Common myeloid progenitor, CD34-positive (primary cell): ENCODE measurements at regions not wholly inside any gene's neighbourhood (a gene's known extent, or its start where the extent isn't known, plus 50 kb on each side); places are given as distances from the start of the nearest gene placed in this dataset.

Source experiments
- CTCF ChIA-PET: fragments of 350-600 bp; sonication (Branson Sonifier 250); formaldehyde crosslinking; loops from one replicate; lab custom pipeline; 2021; ENCODE audit warnings: antibody characterized with exemption; lab: Charles Lee
- POLR2A ChIA-PET: fragments of 350-600 bp; sonication (Branson Sonifier 250); formaldehyde crosslinking; loops from one replicate; lab custom pipeline; 2021; ENCODE audit warnings: antibody characterized with exemption; lab: Charles Lee
- DNase-seq, 3 donors: peaks; one replicate each; pipeline versions ENCODE4 v3.0.0 to v3.0.0-alpha.2; 2013
- H3K27ac ChIP-seq, 2 experiments: 1 replicate in 1 of 2; 2 replicates in 1 of 2; pipeline ENCODE4 v1.7.0; 2013; ENCODE audit warnings: inconsistent platforms in 2 of 2, low read length in 2 of 2, mild to moderate bottlenecking in 2 of 2, low read depth in 1 of 2, moderate library complexity in 1 of 2; ENCODE audit not compliant: severe bottlenecking in 2 of 2, insufficient read depth in 1 of 2, poor library complexity in 1 of 2
- H3K27me3 ChIP-seq, 5 experiments: replicated peaks in 2 of 5; 1 replicate in 3 of 5; 2 replicates in 2 of 5; pipeline versions ENCODE4 v1.6.1 to v1.7.0; 2013; ENCODE audit warnings: low read length in 4 of 5, mild to moderate bottlenecking in 2 of 5, moderate library complexity in 2 of 5, inconsistent platforms in 1 of 5; ENCODE audit not compliant: insufficient read depth in 5 of 5, control insufficient read depth in 4 of 5
- H3K36me3 ChIP-seq, 4 experiments: 1 replicate in 2 of 4; 2 replicates in 2 of 4; pipeline versions ENCODE4 v1.6.1 to v1.7.0; 2013; ENCODE audit warnings: low read length in 3 of 4, control low read depth in 1 of 4, mild to moderate bottlenecking in 1 of 4; ENCODE audit not compliant: control insufficient read depth in 4 of 4, insufficient read depth in 4 of 4
- H3K4me1 ChIP-seq, 4 experiments: 1 replicate in 3 of 4; 2 replicates in 1 of 4; pipeline versions ENCODE4 v1.6.1 to v1.7.1; 2013; ENCODE audit warnings: low read length in 3 of 4, mild to moderate bottlenecking in 3 of 4, control low read depth in 1 of 4, inconsistent platforms in 1 of 4, moderate library complexity in 1 of 4; ENCODE audit not compliant: control insufficient read depth in 4 of 4, insufficient read depth in 4 of 4; ENCODE audit errors: control extremely low read depth in 1 of 4
- H3K4me3 ChIP-seq, 7 experiments: 1 replicate in 4 of 7; 2 replicates in 3 of 7; pipeline versions ENCODE4 v1.5.1 to v1.7.0; 2013; ENCODE audit warnings: mild to moderate bottlenecking in 7 of 7, low read length in 6 of 7, moderate library complexity in 6 of 7, inconsistent platforms in 2 of 7, low read depth in 2 of 7, control low read depth in 1 of 7; ENCODE audit not compliant: insufficient read depth in 4 of 7, control insufficient read depth in 1 of 7; ENCODE audit errors: extremely low read depth in 1 of 7
- H3K9me3 ChIP-seq, 5 experiments: 1 replicate in 4 of 5; 2 replicates in 1 of 5; pipeline versions ENCODE4 v1.6.1 to v1.7.1; 2013; ENCODE audit warnings: low read length in 4 of 5, mild to moderate bottlenecking in 2 of 5, inconsistent platforms in 1 of 5, low read depth in 1 of 5, moderate library complexity in 1 of 5; ENCODE audit not compliant: control insufficient read depth in 4 of 5, insufficient read depth in 2 of 5; ENCODE audit errors: control extremely low read depth in 1 of 5
- WGBS: methylation state at CpG from one replicate; pipeline ENCODE4 v1.1.5; 2013; ENCODE audit not compliant: insufficient coverage; 5-methylcytosine and 5-hydroxymethylcytosine counted together

GRCh38 chr6:128759901-128760300 lies 123.0 kb upstream of the LAMA2 start:
- H3K4me1 ChIP-seq, result no peaks in the 10 kb centered on the region
- no peak overlapping the region for H3K27ac ChIP-seq
- no peaks in the 10 kb centered on the region for H3K27me3 ChIP-seq
- 91% methylated on average over 3 of the region's 3 CpGs for WGBS
- H3K4me3 ChIP-seq, result no peak overlapping the region
- H3K36me3 ChIP-seq, result no peaks in the 10 kb centered on the region
- ChIA-PET POLR2A (no interaction called here), CTCF (no interaction called here)
- no peaks in the 10 kb centered on the region for H3K9me3 ChIP-seq
- no peak for DNase-seq

- ChIA-PET CTCF (no interaction called here), POLR2A (no interaction called here)
- Histone ChIP-seq H3K4me3 (no peak overlapping the region), H3K27ac (no peak overlapping the region), H3K36me3 (no peaks in the 10 kb centered on the region), H3K4me1 (no peaks in the 10 kb centered on the region), H3K27me3 (no peaks in the 10 kb centered on the region), H3K9me3 (no peaks in the 10 kb centered on the region)
- no peak for DNase-seq
These were observed 123.5 kb upstream of the LAMA2 start for GRCh38 chr6:128759447-128759846.

- Histone ChIP-seq H3K4me1 (no peaks in the 10 kb centered on the region), H3K36me3 (no peaks in the 10 kb centered on the region), H3K4me3 (no peak overlapping the region), H3K9me3 (no peaks in the 10 kb centered on the region), H3K27me3 (no peaks in the 10 kb centered on the region), H3K27ac (no peak overlapping the region)
- POLR2A ChIA-PET, result no interaction called here
- CTCF ChIA-PET, result no interaction called here
- no peak for DNase-seq
These were observed 125.0 kb upstream of the LAMA2 start for GRCh38 chr6:128757961-128758360.

GRCh38 chr6:128754658-128755256 lies 128.2 kb upstream of the LAMA2 start:
- Histone ChIP-seq H3K9me3 (no peaks in the 10 kb centered on the region), H3K4me3 (no peak overlapping the region), H3K27ac (no peak overlapping the region), H3K4me1 (no peaks in the 10 kb centered on the region), H3K36me3 (no peaks in the 10 kb centered on the region), H3K27me3 (no peaks in the 10 kb centered on the region)
- ChIA-PET CTCF (no interaction called here), POLR2A (no interaction called here)
- DNase-seq, result no peak
- WGBS, result 95% methylated on average over 3 of the region's 5 CpGs

GRCh38 chr6:128743974-128744765 lies 138.8 kb upstream of the LAMA2 start:
- POLR2A ChIA-PET, result no interaction called here
- H3K36me3 ChIP-seq, result no peaks in the 10 kb centered on the region
- no peaks in the 10 kb centered on the region for H3K9me3 ChIP-seq
- H3K4me3 ChIP-seq, result no peak overlapping the region
- CTCF ChIA-PET, result no interaction called here
- WGBS, result 88% methylated on average over 4 of the region's 5 CpGs
- no peaks in the 10 kb centered on the region for H3K27me3 ChIP-seq
- no peaks in the 10 kb centered on the region for H3K4me1 ChIP-seq
- DNase-seq, result no peak
- no peak overlapping the region for H3K27ac ChIP-seq

GRCh38 chr6:128742900-128743299 lies 140.0 kb upstream of the LAMA2 start:
- DNase-seq, result no peak
- Histone ChIP-seq H3K4me3 (no peak overlapping the region), H3K4me1 (no peaks in the 10 kb centered on the region), H3K27ac (no peak overlapping the region), H3K36me3 (no peaks in the 10 kb centered on the region), H3K27me3 (no peaks in the 10 kb centered on the region), H3K9me3 (no peaks in the 10 kb centered on the region)
- 97% methylated on average over 9 of the region's 10 CpGs for WGBS
- POLR2A ChIA-PET, result no interaction called here
- CTCF ChIA-PET, result no interaction called here

GRCh38 chr6:128740951-128741350 lies 142.0 kb upstream of the LAMA2 start:
- Histone ChIP-seq H3K27ac (no peak overlapping the region), H3K4me1 (no peaks in the 10 kb centered on the region), H3K36me3 (no peaks in the 10 kb centered on the region), H3K4me3 (no peak overlapping the region), H3K27me3 (no peaks in the 10 kb centered on the region), H3K9me3 (no peaks in the 10 kb centered on the region)
- CTCF ChIA-PET, result no interaction called here
- 100% methylated on average over 1 of the region's 1 CpG for WGBS
- no peak for DNase-seq
- POLR2A ChIA-PET, result interaction anchor here (0.9 kb wide), 1 partner anchor 10 kb away, joined by 4 read pairs; no protein-coding TSS in a partner anchor
